Mesodermal cell (in vitro differentiated cells): ENCODE measurements at regions not wholly inside any gene's neighbourhood (a gene's known extent, or its start where the extent isn't known, plus 50 kb on each side); places are given as distances from the start of the nearest gene placed in this dataset.
"Not testable (repeated sequence)": the region's sequence is repeated elsewhere in the genome, so short reads cannot be mapped to it uniquely, and the experiment has no call there.

ENCODE experiments used
- H3K27ac ChIP-seq: 2 replicates; pipeline ENCODE4 v1.7.0; 2013; ENCODE audit warnings: mild to moderate bottlenecking, low read depth, low read length, moderate library complexity; ENCODE audit not compliant: severe bottlenecking
- H3K36me3 ChIP-seq: 2 replicates; pipeline ENCODE4 v1.7.1; 2013; ENCODE audit warnings: mild to moderate bottlenecking, low read length, moderate library complexity; ENCODE audit not compliant: control insufficient read depth, insufficient read depth
- H3K4me1 ChIP-seq: one replicate; pipeline ENCODE4 v1.7.1; 2013; ENCODE audit warnings: mild to moderate bottlenecking, low read length; ENCODE audit not compliant: insufficient read depth, control insufficient read depth, poor library complexity, severe bottlenecking
- H3K4me3 ChIP-seq: 2 replicates; pipeline ENCODE4 v1.7.0; 2013; ENCODE audit warnings: low read length, control low read depth, mild to moderate bottlenecking; ENCODE audit not compliant: insufficient read depth, poor library complexity, severe bottlenecking; ENCODE audit errors: extremely low read depth
- H3K9me3 ChIP-seq: 2 replicates; pipeline ENCODE4 v1.7.1; 2013; ENCODE audit warnings: mild to moderate bottlenecking, low read length, moderate library complexity; ENCODE audit not compliant: control insufficient read depth
- WGBS, 2 experiments: methylation state at CpG; one replicate each; pipeline ENCODE4 v1.1.5; 2013; ENCODE audit warnings: missing lambda C conversion rate in 2 of 2; ENCODE audit not compliant: insufficient coverage in 2 of 2; 5-methylcytosine and 5-hydroxymethylcytosine counted together

DNA sequence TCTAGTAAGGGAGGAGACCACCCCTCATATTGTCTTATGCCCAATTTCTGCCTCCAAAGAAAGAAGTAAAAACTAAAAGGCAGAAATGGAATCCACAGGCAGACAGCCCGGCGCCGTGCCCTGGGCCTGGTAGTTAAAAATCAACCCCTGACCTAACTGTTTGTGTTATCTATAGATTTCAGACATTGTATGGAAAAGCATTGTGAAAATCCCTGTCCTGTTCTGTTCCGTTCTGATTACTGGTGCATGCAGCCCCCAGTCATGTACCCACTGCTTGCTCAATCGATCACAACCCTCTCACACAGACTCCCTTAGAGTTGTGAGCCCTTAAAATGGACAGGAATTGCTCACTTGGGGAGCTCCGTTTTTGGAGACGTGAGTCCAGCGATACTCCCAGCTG lies 204.0 kb downstream of the CWF19L2 start:
- H3K36me3 ChIP-seq, H3K4me3 ChIP-seq, H3K9me3 ChIP-seq, H3K4me1 ChIP-seq, H3K27ac ChIP-seq: not testable (repeated sequence)
- WGBS, 2 experiments = 94 to 96% methylated on average over 2 to 4 of the region's 8 CpGs

DNA sequence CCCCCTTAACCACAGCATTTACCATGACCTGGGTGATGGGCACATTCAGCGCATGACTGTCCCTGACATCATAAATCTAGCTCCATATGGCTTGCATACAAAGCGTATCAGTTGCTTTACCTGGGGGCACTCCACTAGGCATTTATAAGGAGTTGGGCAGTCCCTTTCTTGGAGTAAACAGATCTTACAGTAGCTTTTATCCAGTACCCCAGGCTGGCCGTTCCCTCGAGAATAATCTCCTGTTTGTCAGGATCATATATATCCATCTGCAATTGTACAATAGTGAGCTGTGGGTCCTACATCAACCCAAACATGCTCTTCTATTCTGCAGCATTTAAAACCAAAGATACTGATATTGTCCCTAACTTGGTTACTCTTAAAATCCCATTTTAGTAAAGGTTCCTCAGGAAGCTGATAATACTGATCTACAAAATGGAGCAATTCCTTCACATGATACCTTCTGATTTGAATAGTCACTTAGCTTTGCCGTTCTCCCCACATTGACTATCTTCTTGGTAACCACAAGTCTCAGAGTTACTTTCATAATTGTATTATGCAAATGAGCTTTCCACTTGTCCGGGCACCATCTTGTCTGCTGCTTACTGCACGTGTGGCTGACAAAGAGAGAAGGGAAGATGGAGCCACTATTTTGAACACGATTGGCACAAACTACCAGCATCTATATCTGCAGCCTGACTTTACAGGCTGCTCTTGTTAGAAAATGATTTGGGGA lies 205.0 kb downstream of the CWF19L2 start:
- Histone ChIP-seq H3K9me3 (no peaks in the 10 kb centered on the region), H3K4me3 (no peak overlapping the region), H3K4me1 (no peaks in the 10 kb centered on the region), H3K36me3 (no peaks in the 10 kb centered on the region), H3K27ac (no peak overlapping the region)
- WGBS, 2 experiments = 93 to 100% methylated on average over 3 to 4 of the region's 8 CpGs

DNA sequence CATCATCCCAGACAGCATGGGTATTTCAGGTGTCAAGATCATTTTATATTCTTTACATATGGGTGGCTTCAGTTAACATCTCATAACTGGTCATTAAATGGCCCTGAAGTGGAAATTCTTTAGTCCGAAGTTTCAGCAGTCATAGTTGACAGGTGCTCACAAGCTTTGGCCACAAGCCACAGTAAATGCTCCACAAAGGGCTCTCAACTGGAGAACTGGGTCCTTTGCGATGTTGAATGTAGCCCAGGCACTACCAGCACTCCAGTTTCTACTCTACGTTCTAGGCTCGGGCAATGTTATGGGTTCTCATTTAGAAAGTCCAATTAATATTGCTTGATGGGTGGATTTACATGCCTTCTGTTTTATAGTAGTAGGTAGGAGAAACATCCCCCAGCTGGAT lies 206.3 kb downstream of the CWF19L2 start:
- Histone ChIP-seq H3K9me3 (no peaks in the 10 kb centered on the region), H3K36me3 (no peaks in the 10 kb centered on the region), H3K4me1 (no peaks in the 10 kb centered on the region), H3K4me3 (no peak overlapping the region), H3K27ac (no peak overlapping the region)
- WGBS, 2 experiments = 95 to 96% methylated on average over 2 of the region's 4 CpGs

DNA sequence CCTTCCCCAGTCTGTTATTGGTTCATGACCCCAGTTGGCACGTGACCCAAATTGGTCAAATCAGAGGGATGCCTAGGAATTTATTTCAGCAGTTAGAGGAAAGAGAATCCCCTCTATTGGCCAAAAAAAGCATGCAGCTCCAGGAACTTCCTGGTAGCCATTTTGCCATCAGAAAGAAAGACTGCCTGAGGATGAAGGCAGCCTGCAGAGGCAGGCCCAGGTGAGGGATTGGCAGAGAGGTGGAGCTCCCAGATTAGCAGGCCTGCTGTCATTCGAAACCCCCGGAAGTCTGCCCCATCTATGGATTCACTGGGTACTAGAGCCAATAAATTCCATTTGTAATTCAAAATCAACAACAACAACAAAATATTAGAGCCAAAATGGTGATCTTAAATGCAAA lies 207.6 kb downstream of the CWF19L2 start:
- WGBS, 2 experiments = 79 to 94% methylated on average over 2 to 3 of the region's 3 CpGs
- no peaks in the 10 kb centered on the region for H3K4me1 ChIP-seq

DNA sequence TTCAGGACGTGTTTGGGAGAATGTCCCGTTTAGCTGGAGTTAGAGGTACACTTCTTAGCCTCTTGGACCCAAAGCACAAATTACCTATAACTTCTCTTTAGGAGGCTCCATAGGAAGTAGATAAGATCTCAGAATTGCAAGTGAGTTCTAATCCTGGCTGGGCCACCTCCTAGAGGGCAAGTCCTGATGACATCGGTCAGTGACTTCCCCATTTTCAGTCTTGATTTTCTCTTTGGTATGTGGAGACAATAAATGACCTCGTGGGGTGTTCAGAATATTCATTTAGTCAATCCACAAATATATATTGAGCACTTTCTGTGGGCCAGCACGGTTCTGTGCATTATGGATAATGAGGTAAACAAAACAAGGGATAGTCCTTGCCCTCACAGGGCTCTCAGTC lies 208.6 kb downstream of the CWF19L2 start:
- H3K9me3 ChIP-seq = no peaks in the 10 kb centered on the region
- H3K27ac ChIP-seq = no peak overlapping the region
- no peak overlapping the region for H3K4me3 ChIP-seq
- H3K4me1 ChIP-seq = no peaks in the 10 kb centered on the region
- no peaks in the 10 kb centered on the region for H3K36me3 ChIP-seq
- no CpG with 5 or more reads among the region's 5 CpGs for WGBS, 2 experiments

More for the DNA sequence above, 207.6 kb downstream of the CWF19L2 start:
- H3K27ac ChIP-seq = no peak overlapping the region
- H3K4me3 ChIP-seq = no peak overlapping the region
- no peaks in the 10 kb centered on the region for H3K36me3 ChIP-seq
- H3K9me3 ChIP-seq = no peaks in the 10 kb centered on the region

DNA sequence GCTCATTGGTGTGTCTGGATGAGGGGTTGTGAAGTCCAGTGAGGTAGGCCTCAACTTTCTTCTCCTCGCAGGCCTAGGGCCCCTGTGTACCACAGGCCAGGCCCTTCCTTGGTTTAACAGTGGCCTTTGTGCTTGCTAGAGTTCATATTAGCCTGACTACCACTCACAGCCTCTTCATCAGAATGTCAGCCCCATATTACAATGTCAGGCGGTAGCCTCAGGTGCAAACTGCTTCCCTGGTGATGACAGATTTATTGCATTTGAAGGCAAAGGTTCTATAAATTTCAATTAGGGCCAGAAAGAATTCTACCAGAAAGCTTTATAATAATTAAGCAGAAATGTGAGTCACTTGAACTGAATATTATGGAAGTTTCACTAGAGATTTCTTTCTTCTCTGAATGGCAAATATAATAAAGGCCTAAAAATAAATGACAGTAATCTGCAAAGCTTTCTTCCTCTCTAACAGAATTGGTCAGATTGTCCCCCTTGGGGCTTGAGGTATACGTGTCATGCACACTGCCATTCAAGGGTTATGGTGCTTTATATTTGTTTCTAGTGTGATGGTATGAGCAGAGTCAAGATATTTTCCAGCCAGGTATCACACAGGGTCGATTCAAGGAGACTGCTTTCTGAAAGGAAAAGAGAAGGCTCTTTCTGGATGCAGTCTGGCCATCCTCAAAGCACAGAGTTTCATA lies 210.3 kb downstream of the CWF19L2 start:
- Histone ChIP-seq H3K27ac (no peak overlapping the region), H3K36me3 (no peaks in the 10 kb centered on the region), H3K4me1 (no peaks in the 10 kb centered on the region), H3K4me3 (no peak overlapping the region), H3K9me3 (no peaks in the 10 kb centered on the region)
- WGBS, 2 experiments = 82 to 100% methylated on average over 2 to 3 of the region's 4 CpGs

DNA sequence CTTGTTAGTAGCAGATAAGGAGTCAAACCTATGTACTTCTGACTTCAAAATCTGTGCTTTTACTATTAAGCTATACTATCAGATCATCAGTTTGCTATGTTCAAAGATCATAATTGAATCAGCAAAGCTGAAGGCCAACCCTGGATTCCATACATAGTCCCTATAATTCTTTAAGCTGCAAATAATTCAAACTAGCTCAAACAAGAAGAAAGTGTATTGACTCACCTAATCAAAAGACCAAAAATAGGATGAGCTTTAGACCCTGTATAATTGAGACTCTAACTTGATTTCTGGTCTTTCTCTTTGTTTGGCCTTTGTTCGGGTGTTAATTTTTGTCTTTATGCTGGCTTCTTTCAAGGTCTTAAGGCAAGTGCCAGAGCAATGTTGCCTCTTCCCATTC lies 213.7 kb downstream of the CWF19L2 start:
- no CpG with 5 or more reads among the region's 1 CpG for WGBS, 2 experiments
- no peaks in the 10 kb centered on the region for H3K9me3 ChIP-seq
- no peak overlapping the region for H3K4me3 ChIP-seq
- H3K36me3 ChIP-seq = no peaks in the 10 kb centered on the region
- H3K4me1 ChIP-seq = no peaks in the 10 kb centered on the region
- no peak overlapping the region for H3K27ac ChIP-seq

DNA sequence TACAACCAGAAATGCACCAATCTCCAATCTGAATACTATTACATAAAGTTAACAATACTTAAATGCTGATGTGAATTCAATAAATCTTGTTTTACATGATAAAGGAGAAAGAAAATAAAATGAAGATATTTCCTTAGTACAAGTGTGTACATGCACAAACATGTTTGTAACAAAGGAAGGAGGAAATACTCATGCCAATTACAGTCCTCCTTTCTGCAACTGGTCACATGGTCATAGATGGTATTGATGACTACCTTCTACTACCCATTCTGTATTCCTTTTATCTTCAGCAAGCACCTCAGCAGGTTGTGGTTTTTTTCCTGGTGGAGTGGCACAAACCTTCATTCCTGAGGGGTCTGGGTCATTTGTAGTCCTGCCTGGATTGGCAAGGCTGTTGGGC lies 214.2 kb upstream of the GUCY1A2 start:
- Histone ChIP-seq H3K27ac (no peak overlapping the region), H3K4me3 (no peak overlapping the region), H3K9me3 (no peaks in the 10 kb centered on the region), H3K36me3 (no peaks in the 10 kb centered on the region), H3K4me1 (no peaks in the 10 kb centered on the region)

DNA sequence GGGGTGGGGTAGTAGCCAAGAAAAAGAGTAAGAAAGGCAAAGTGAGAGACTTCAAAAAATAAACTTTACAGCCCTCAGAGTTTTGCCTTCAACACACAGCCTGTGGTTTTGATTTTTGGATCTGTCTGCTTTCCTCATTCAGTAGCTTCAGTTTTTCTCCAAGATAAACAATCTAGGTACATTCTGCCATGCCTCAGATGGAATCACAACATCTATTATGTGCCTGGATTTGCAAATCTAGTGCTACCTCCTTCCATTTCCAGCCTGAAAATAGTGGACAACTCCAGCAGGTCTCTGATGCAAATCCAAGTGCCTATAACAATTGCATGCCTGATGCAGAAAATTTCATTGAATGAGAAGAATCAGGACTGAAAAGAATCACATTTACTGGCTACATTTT lies 206.6 kb upstream of the GUCY1A2 start:
- H3K4me1 ChIP-seq = no peaks in the 10 kb centered on the region
- no peak overlapping the region for H3K27ac ChIP-seq
- no peak overlapping the region for H3K4me3 ChIP-seq
- no peaks in the 10 kb centered on the region for H3K9me3 ChIP-seq
- H3K36me3 ChIP-seq = no peaks in the 10 kb centered on the region

DNA sequence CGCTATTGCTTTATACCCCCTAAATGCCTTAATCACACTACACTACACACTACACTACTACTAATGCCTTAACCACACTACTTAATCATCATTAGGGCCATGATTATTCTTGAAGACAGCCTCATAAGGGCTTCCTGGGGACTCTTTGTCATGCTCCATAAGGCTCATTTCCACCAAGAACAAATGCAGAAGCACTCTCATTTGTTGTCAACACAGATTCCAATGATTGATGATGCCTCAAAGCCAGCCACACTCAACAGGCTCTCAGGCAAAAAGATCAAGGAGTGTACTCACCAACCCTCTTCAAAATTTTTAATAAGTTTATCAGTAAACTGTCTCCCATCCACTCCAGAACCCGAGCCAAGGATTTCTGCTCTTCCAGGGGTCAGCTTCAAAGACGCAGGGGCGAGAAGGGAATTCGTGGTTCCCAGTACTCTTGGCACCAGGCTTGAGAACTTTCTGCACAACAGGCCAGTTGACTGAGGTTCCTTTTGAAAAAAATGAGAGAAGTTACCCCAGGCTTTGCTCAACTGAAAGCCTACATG lies 204.7 kb upstream of the GUCY1A2 start:
- no peaks in the 10 kb centered on the region for H3K36me3 ChIP-seq
- no peaks in the 10 kb centered on the region for H3K9me3 ChIP-seq
- 82 to 92% methylated on average over 4 to 5 of the region's 5 CpGs for WGBS, 2 experiments
- H3K4me1 ChIP-seq = no peaks in the 10 kb centered on the region
- no peak overlapping the region for H3K4me3 ChIP-seq
- H3K27ac ChIP-seq = no peak overlapping the region

DNA sequence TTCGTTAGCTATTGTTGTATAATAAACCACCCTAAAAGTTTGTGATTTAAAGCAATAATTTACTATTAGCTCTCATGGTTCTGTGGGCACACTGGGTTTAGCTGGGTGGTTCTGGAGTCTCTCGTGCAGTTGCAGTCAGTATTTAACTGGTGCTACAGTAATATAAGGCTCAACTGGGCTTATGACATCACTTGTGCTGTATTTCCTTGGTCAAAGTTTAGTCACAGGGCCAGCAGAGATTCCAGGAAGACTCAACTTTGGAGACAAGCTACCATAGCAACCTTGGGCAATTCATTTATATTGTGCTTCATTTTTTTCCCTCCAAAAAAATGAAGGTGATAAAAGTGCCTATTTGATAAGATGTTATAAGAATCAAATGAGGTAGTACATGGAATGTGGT lies 204.2 kb upstream of the GUCY1A2 start:
- Histone ChIP-seq H3K4me3 (no peak overlapping the region), H3K4me1 (no peaks in the 10 kb centered on the region), H3K27ac (no peak overlapping the region), H3K36me3 (no peaks in the 10 kb centered on the region), H3K9me3 (no peaks in the 10 kb centered on the region)
- 60 to 100% methylated on average over 1 of the region's 2 CpGs for WGBS, 2 experiments
